ENCODE measurements at regions not wholly inside any gene's neighbourhood (a gene's known extent, or its start where the extent isn't known, plus 50 kb on each side); places are given as distances from the start of the nearest gene placed in this dataset.

- TF ChIP-seq, protein P1, sequence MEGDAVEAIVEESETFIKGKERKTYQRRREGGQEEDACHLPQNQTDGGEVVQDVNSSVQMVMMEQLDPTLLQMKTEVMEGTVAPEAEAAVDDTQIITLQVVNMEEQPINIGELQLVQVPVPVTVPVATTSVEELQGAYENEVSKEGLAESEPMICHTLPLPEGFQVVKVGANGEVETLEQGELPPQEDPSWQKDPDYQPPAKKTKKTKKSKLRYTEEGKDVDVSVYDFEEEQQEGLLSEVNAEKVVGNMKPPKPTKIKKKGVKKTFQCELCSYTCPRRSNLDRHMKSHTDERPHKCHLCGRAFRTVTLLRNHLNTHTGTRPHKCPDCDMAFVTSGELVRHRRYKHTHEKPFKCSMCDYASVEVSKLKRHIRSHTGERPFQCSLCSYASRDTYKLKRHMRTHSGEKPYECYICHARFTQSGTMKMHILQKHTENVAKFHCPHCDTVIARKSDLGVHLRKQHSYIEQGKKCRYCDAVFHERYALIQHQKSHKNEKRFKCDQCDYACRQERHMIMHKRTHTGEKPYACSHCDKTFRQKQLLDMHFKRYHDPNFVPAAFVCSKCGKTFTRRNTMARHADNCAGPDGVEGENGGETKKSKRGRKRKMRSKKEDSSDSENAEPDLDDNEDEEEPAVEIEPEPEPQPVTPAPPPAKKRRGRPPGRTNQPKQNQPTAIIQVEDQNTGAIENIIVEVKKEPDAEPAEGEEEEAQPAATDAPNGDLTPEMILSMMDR (conservative IDR thresholded peaks at IDR 0.05; ENCODE audit: low read length), result no peak
- no peak for TF ChIP-seq EZH2phosphoT487 (IDR thresholded peaks at IDR 0.05; ENCODE audit: borderline replicate concordance)
These were observed 913.4 kb upstream of the ACO1 start for GRCh38 chr9:31471010-31471409.

Data from Loucy (cell line).